Lower leg skin (tissue), 3 donors: ENCODE measurements at regions not wholly inside any gene's neighbourhood (a gene's known extent, or its start where the extent isn't known, plus 50 kb on each side); places are given as distances from the start of the nearest gene placed in this dataset.

ENCODE experiments used
- CTCF ChIP-seq, 3 donors: fragments of 450-650 bp; IDR thresholded peaks; one replicate each; pipeline ENCODE4 v1.5.1; 2016; ENCODE audit warnings: antibody characterized with exemption in 3 of 3, mild to moderate bottlenecking in 3 of 3, moderate library complexity in 2 of 3
- POLR2A ChIP-seq, 2 donors: fragments of 450-650 bp; IDR thresholded peaks; one replicate each; pipeline ENCODE4 v1.6.1; 2016 to 2017; ENCODE audit warnings: antibody characterized with exemption in 2 of 2, mild to moderate bottlenecking in 1 of 2, moderate library complexity in 1 of 2

DNA sequence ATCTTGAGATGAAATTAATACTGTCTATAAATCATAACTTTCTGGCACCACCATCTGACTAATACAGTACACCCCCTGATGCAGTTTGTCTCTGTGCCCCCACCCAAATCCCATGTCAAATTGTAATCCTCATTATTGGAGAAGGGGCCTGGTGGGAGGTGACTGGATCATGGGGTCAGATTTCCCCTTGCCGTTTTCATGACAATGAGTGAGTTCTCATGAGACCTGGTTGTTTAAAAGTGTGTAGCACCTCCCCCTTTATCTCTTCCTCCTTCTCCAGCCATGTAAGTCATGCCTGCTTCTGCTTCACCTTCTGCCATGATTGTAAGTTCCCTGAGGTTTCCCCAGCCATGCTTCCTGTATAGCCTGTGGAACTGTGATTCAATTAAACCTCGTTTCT is 78.7 kb upstream of the CDH6 start:
- no peak for TF ChIP-seq CTCF (IDR thresholded peaks at IDR 0.05)
- TF ChIP-seq POLR2A (IDR thresholded peaks at IDR 0.05): no peak
